Liver (tissue), 8 donors: ENCODE measurements at regions not wholly inside any gene's neighbourhood (a gene's known extent, or its start where the extent isn't known, plus 50 kb on each side); places are given as distances from the start of the nearest gene placed in this dataset.

Experiments used
- DNase-seq: peaks from one replicate; pipeline ENCODE4 v3.0.0-alpha.2; 2017; ENCODE audit warnings: low spot score
- H3K27ac ChIP-seq, 2 donors: one replicate each; pipeline ENCODE4 v1.7.0; 2013; ENCODE audit warnings: inconsistent platforms in 2 of 2, low read length in 2 of 2, control low read depth in 1 of 2, low read depth in 1 of 2, mild to moderate bottlenecking in 1 of 2
- H3K27me3 ChIP-seq, 4 donors: one replicate each; pipeline versions ENCODE4 v1.6.1 to v1.7.0; 2013; ENCODE audit warnings: low read length in 3 of 4, inconsistent platforms in 1 of 4, mild to moderate bottlenecking in 1 of 4, moderate library complexity in 1 of 4; ENCODE audit not compliant: control insufficient read depth in 4 of 4, insufficient read depth in 4 of 4
- H3K36me3 ChIP-seq, 4 donors: one replicate each; pipeline versions ENCODE4 v1.6.1 to v1.7.0; 2013; ENCODE audit warnings: low read length in 3 of 4, mild to moderate bottlenecking in 3 of 4, low read depth in 1 of 4, moderate library complexity in 1 of 4; ENCODE audit not compliant: control insufficient read depth in 4 of 4, insufficient read depth in 3 of 4
- H3K4me1 ChIP-seq, 4 donors: one replicate each; pipeline versions ENCODE4 v1.6.1 to v1.7.0; 2013; ENCODE audit warnings: low read length in 3 of 4, mild to moderate bottlenecking in 3 of 4, moderate library complexity in 1 of 4; ENCODE audit not compliant: control insufficient read depth in 4 of 4, insufficient read depth in 4 of 4
- H3K4me3 ChIP-seq, 3 donors: one replicate each; pipeline versions ENCODE4 v1.6.1 to v1.7.0; 2013; ENCODE audit warnings: low read length in 3 of 3, control low read depth in 1 of 3, low read depth in 1 of 3, mild to moderate bottlenecking in 1 of 3
- H3K9ac ChIP-seq, 2 donors: one replicate each; pipeline ENCODE4 v1.7.0; 2013; ENCODE audit warnings: low read length in 2 of 2, mild to moderate bottlenecking in 2 of 2, moderate library complexity in 2 of 2, control low read depth in 1 of 2, low read depth in 1 of 2
- H3K9me3 ChIP-seq, 4 donors: one replicate each; pipeline versions ENCODE4 v1.6.1 to v1.7.0; 2013; ENCODE audit warnings: low read length in 3 of 4; ENCODE audit not compliant: control insufficient read depth in 4 of 4
- ATF3 ChIP-seq: IDR thresholded peaks from 2 replicates; pipeline ENCODE4 v1.6.1; 2016; ENCODE audit warnings: antibody characterized with exemption
- EGR1 ChIP-seq, 2 donors: IDR thresholded peaks; 2 replicates each; pipeline ENCODE4 v1.6.1; 2016 to 2018; ENCODE audit warnings: antibody characterized with exemption in 2 of 2, low read depth in 2 of 2
- FOXA1 ChIP-seq: IDR thresholded peaks from 2 replicates; pipeline ENCODE4 v1.6.1; 2016; ENCODE audit warnings: antibody characterized with exemption
- GABPA ChIP-seq, 2 donors: IDR thresholded peaks in 1 of 2; conservative IDR thresholded peaks in 1 of 2; 2 replicates each; pipeline ENCODE4 v1.6.1; 2016; ENCODE audit warnings: antibody characterized with exemption in 2 of 2, mild to moderate bottlenecking in 1 of 2, moderate library complexity in 1 of 2
- HNF4A ChIP-seq, 2 donors: conservative IDR thresholded peaks; 2 replicates each; pipeline ENCODE4 v1.6.1; 2016; ENCODE audit warnings: antibody characterized with exemption in 2 of 2, mild to moderate bottlenecking in 2 of 2
- HNF4G ChIP-seq: IDR thresholded peaks from 2 replicates; pipeline ENCODE4 v1.6.1; 2016; ENCODE audit warnings: antibody characterized with exemption
- JUND ChIP-seq, 2 donors: IDR thresholded peaks; 2 replicates each; pipeline ENCODE4 v1.6.1; 2016; ENCODE audit warnings: antibody characterized with exemption in 2 of 2
- MAX ChIP-seq: IDR thresholded peaks from 2 replicates; pipeline ENCODE4 v1.6.1; 2016; ENCODE audit warnings: antibody characterized with exemption
- NR2F2 ChIP-seq: IDR thresholded peaks from 2 replicates; pipeline ENCODE4 v1.6.1; 2016; ENCODE audit warnings: antibody characterized with exemption
- RAD21 ChIP-seq, 2 donors: IDR thresholded peaks; 2 replicates each; pipeline ENCODE4 v1.6.1; 2016; ENCODE audit warnings: antibody characterized with exemption in 2 of 2, mild to moderate bottlenecking in 2 of 2
- REST ChIP-seq: IDR thresholded peaks from 2 replicates; pipeline ENCODE4 v1.6.1; 2016; ENCODE audit warnings: antibody characterized with exemption, mild to moderate bottlenecking
- RXRA ChIP-seq, 2 donors: IDR thresholded peaks; 2 replicates each; pipeline ENCODE4 v1.6.1; 2017 to 2018; ENCODE audit warnings: antibody characterized with exemption in 2 of 2, mild to moderate bottlenecking in 1 of 2
- SP1 ChIP-seq: IDR thresholded peaks from 2 replicates; pipeline ENCODE4 v1.6.1; 2018; ENCODE audit warnings: antibody characterized with exemption, mild to moderate bottlenecking
- TAF1 ChIP-seq: conservative IDR thresholded peaks from 2 replicates; pipeline ENCODE4 v1.6.1; 2016; ENCODE audit warnings: antibody characterized with exemption, mild to moderate bottlenecking
- YY1 ChIP-seq: IDR thresholded peaks from 2 replicates; pipeline ENCODE4 v1.6.1; 2016; ENCODE audit warnings: antibody characterized with exemption, mild to moderate bottlenecking
- WGBS: extraction: QIAGEN DNeasy Blood & Tissue Kit; methylation state at CpG from one replicate; pipeline ENCODE4 v1.1.7; 2013; 5-methylcytosine and 5-hydroxymethylcytosine counted together
- TF ChIP-seq, protein P1 (sequence below): fragments of 150-350 bp; IDR thresholded peaks from 2 replicates; pipeline ENCODE4 v1.5.1; 2017; ENCODE audit warnings: improper control_type of control experiment, low read depth, low read length; ENCODE audit not compliant: missing input control
- TF ChIP-seq, protein P2 (sequence below): IDR thresholded peaks from 2 replicates; pipeline ENCODE4 v1.6.1; 2016; ENCODE audit warnings: antibody characterized with exemption
- donor health status: healthy.
- donor health status: healthy.
- donor health status: healthy.
- donor health status: healthy.
- donor health status: healthy.

GRCh38 chr21:35506771-35507170, 457.7 kb upstream of the RUNX1 start:
- peaks cover 0 to 17% (median under 1%) of the 10 kb centered on the region in 4 donors for H3K27me3 ChIP-seq
- H3K4me1 ChIP-seq, result no peaks in the 10 kb centered on the region
- no peak overlapping the region for H3K27ac ChIP-seq
- H3K36me3 ChIP-seq, result no peaks in the 10 kb centered on the region
- DNase-seq, result no peak
- H3K9me3 ChIP-seq, result no peaks in the 10 kb centered on the region
- TF ChIP-seq JUND (IDR thresholded peaks at IDR 0.05), result no peak
- no peak overlapping the region for H3K4me3 ChIP-seq
- WGBS, result 74% methylated on average over 2 of the region's 2 CpGs
- no peak overlapping the region for H3K9ac ChIP-seq

- Histone ChIP-seq H3K27me3 (peaks cover 0 to 17% (median 2%) of the 10 kb centered on the region in 4 donors), H3K36me3 (no peaks in the 10 kb centered on the region), H3K27ac (no peak overlapping the region), H3K4me3 (no peak overlapping the region), H3K9me3 (no peaks in the 10 kb centered on the region), H3K9ac (no peak overlapping the region), H3K4me1 (no peaks in the 10 kb centered on the region)
- WGBS, result 49% methylated on average over 3 of the region's 3 CpGs
- TF ChIP-seq REST, result no peak
- TF ChIP-seq TAF1, result no peak
- TF ChIP-seq JUND (IDR thresholded peaks at IDR 0.05), result no peak
- no peak for TF ChIP-seq HNF4G
- TF ChIP-seq RXRA (IDR thresholded peaks at IDR 0.05), result no peak
- no peak for TF ChIP-seq YY1
- no peak for TF ChIP-seq GABPA (IDR thresholded peaks at IDR 0.05 in 1 of 2, conservative IDR thresholded peaks at IDR 0.05 in 1 of 2)
- TF ChIP-seq MAX, result no peak
- no peak for TF ChIP-seq NR2F2
- no peak for TF ChIP-seq RAD21 (IDR thresholded peaks at IDR 0.05)
- no peak for DNase-seq
Observed at GRCh38 chr21:35506352-35506751, 457.2 kb upstream of the RUNX1 start.

DNA sequence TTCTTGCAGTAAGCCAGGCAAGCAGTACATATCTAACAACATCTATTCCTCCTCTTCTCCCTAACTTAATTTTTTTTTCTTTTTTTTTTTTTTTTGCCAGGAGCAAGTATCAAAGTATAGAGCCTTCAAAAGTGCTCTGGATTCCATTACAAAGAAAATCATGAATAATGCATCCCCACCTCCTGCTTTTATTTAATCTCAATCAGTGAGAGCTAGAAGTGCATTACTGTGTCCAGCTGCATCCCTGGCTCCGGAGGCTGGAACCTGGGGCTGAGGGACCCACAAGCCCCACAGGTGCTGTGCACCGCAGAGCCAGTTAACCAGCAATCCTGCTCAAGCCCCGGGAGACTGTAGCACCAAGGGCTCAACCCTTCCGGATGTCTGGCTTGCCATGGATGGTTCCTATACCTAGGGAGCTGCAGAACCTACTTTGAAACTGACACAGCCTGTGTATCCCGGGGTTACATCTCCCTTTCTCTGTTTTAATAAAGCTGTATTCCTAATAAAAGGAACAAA, 455.9 kb upstream of the RUNX1 start:
- Histone ChIP-seq H3K4me3 (no peak overlapping the region), H3K4me1 (no peaks in the 10 kb centered on the region), H3K9ac (no peak overlapping the region), H3K9me3 (no peaks in the 10 kb centered on the region), H3K36me3 (no peaks in the 10 kb centered on the region), H3K27ac (no peak overlapping the region), H3K27me3 (peaks cover 0 to 18% (median 2%) of the 10 kb centered on the region in 4 donors)
- no peak for DNase-seq
- 69% methylated on average over 5 of the region's 5 CpGs for WGBS
- TF ChIP-seq ATF3 (no peak), HNF4G (no peak), HNF4A (conservative IDR thresholded peaks at IDR 0.05) (no peak), MAX (no peak), YY1 (no peak), FOXA1 (no peak), NR2F2 (no peak), TAF1 (no peak), RXRA (IDR thresholded peaks at IDR 0.05) (no peak), GABPA (IDR thresholded peaks at IDR 0.05 in 1 of 2, conservative IDR thresholded peaks at IDR 0.05 in 1 of 2) (no peak), SP1 (no peak), EGR1 (IDR thresholded peaks at IDR 0.05; ENCODE audit: low read depth in 2 of 2) (no peak)
- TF ChIP-seq, protein P1, sequence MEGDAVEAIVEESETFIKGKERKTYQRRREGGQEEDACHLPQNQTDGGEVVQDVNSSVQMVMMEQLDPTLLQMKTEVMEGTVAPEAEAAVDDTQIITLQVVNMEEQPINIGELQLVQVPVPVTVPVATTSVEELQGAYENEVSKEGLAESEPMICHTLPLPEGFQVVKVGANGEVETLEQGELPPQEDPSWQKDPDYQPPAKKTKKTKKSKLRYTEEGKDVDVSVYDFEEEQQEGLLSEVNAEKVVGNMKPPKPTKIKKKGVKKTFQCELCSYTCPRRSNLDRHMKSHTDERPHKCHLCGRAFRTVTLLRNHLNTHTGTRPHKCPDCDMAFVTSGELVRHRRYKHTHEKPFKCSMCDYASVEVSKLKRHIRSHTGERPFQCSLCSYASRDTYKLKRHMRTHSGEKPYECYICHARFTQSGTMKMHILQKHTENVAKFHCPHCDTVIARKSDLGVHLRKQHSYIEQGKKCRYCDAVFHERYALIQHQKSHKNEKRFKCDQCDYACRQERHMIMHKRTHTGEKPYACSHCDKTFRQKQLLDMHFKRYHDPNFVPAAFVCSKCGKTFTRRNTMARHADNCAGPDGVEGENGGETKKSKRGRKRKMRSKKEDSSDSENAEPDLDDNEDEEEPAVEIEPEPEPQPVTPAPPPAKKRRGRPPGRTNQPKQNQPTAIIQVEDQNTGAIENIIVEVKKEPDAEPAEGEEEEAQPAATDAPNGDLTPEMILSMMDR, result no peak
- TF ChIP-seq, protein P2, sequence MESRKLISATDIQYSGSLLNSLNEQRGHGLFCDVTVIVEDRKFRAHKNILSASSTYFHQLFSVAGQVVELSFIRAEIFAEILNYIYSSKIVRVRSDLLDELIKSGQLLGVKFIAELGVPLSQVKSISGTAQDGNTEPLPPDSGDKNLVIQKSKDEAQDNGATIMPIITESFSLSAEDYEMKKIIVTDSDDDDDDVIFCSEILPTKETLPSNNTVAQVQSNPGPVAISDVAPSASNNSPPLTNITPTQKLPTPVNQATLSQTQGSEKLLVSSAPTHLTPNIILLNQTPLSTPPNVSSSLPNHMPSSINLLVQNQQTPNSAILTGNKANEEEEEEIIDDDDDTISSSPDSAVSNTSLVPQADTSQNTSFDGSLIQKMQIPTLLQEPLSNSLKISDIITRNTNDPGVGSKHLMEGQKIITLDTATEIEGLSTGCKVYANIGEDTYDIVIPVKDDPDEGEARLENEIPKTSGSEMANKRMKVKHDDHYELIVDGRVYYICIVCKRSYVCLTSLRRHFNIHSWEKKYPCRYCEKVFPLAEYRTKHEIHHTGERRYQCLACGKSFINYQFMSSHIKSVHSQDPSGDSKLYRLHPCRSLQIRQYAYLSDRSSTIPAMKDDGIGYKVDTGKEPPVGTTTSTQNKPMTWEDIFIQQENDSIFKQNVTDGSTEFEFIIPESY, result no peak
